PFSK-1 (cell line): ENCODE measurements at regions not wholly inside any gene's neighbourhood (a gene's known extent, or its start where the extent isn't known, plus 50 kb on each side); places are given as distances from the start of the nearest gene placed in this dataset.

Experiments
- FOXP2 ChIP-seq: optimal IDR thresholded peaks from 2 replicates; pipeline ENCODE3; 2011; ENCODE audit warnings: borderline replicate concordance, control low read depth, inconsistent platforms; ENCODE audit not compliant: insufficient read depth; ENCODE audit errors: extremely low read length, extremely low read depth
- POLR2AphosphoS5 ChIP-seq: IDR thresholded peaks from 2 replicates; pipeline ENCODE4 v1.6.1; 2012; ENCODE audit warnings: low read depth, mild to moderate bottlenecking, control low read depth, low read length, moderate library complexity
- REST ChIP-seq, 2 experiments: IDR thresholded peaks; 2 replicates each; pipeline versions ENCODE4 v1.6.1 to v1.8.0; 2011 to 2012; ENCODE audit warnings: low read depth in 2 of 2, low read length in 2 of 2, control low read depth in 1 of 2, inconsistent platforms in 1 of 2, mild to moderate bottlenecking in 1 of 2, moderate library complexity in 1 of 2; ENCODE audit not compliant: insufficient read depth in 1 of 2
- SIN3A ChIP-seq: IDR thresholded peaks from 2 replicates; pipeline ENCODE4 v1.6.1; 2012; ENCODE audit warnings: mild to moderate bottlenecking, low read length, moderate library complexity, borderline replicate concordance; ENCODE audit not compliant: insufficient read depth
- TAF1 ChIP-seq: IDR thresholded peaks from 2 replicates; pipeline ENCODE4 v1.6.1; 2012; ENCODE audit warnings: low read length, control low read depth, borderline replicate concordance; ENCODE audit not compliant: insufficient read depth

GRCh38 chrX:39905946-39906345 is 191.8 kb downstream of the BCOR start:
- TF ChIP-seq REST (IDR thresholded peaks at IDR 0.05; ENCODE audit: insufficient read depth in 1 of 2, low read depth in 2 of 2, low read length in 2 of 2) (no peak), SIN3A (no peak), FOXP2 (no peak), TAF1 (no peak)

GRCh38 chrX:39907964-39908661 is 189.6 kb downstream of the BCOR start:
- no peak for TF ChIP-seq TAF1
- TF ChIP-seq POLR2AphosphoS5 = no peak
- TF ChIP-seq REST (IDR thresholded peaks at IDR 0.05; ENCODE audit: insufficient read depth in 1 of 2, low read depth in 2 of 2, low read length in 2 of 2) = no peak
- no peak for TF ChIP-seq FOXP2
- TF ChIP-seq SIN3A = no peak

- TF ChIP-seq SIN3A (no peak), POLR2AphosphoS5 (no peak), REST (IDR thresholded peaks at IDR 0.05; ENCODE audit: insufficient read depth in 1 of 2, low read depth in 2 of 2, low read length in 2 of 2) (no peak), FOXP2 (no peak), TAF1 (no peak)
These were observed 187.8 kb downstream of the BCOR start for GRCh38 chrX:39909996-39910395.

GRCh38 chrX:39910651-39911050 is 187.1 kb downstream of the BCOR start:
- TF ChIP-seq FOXP2 (no peak), REST (IDR thresholded peaks at IDR 0.05; ENCODE audit: insufficient read depth in 1 of 2, low read depth in 2 of 2, low read length in 2 of 2) (no peak), POLR2AphosphoS5 (no peak), TAF1 (no peak)
